ENCODE measurements at regions not wholly inside any gene's neighbourhood (a gene's known extent, or its start where the extent isn't known, plus 50 kb on each side); places are given as distances from the start of the nearest gene placed in this dataset.

- TF ChIP-seq EZH2 (IDR thresholded peaks at IDR 0.05; ENCODE audit: borderline replicate concordance, low read length): no peak
- no peak for TF ChIP-seq CTCF (conservative IDR thresholded peaks at IDR 0.05 in 1 of 2, IDR thresholded peaks at IDR 0.05 in 1 of 2; ENCODE audit: extremely low read depth in 1 of 2, insufficient read depth in 1 of 2, low read depth in 1 of 2, low read length in 2 of 2)
These were observed 1581.7 kb downstream of the EFNA5 start for GRCh38 chr5:106089073-106089472.

All from mammary epithelial cell (primary cell).